OCI-LY3 (cell line): ENCODE measurements at regions not wholly inside any gene's neighbourhood (a gene's known extent, or its start where the extent isn't known, plus 50 kb on each side); places are given as distances from the start of the nearest gene placed in this dataset.

Experiments used
- H2AFZ ChIP-seq: fragments of 200-600, 300-600 bp; shearing (Covaris generic); 2 replicates; pipeline ENCODE4 v1.6.0; 2014; ENCODE audit warnings: antibody characterized with exemption, low read depth, low read length
- H3K27ac ChIP-seq: fragments of 200-600, 300-600 bp; sonication (generic); 2 replicates; pipeline ENCODE4 v1.5.1; 2014; ENCODE audit warnings: mild to moderate bottlenecking, low read length, moderate library complexity, mixed read lengths
- H3K27me3 ChIP-seq: fragments of 200-600, 300-600 bp; sonication (generic); 2 replicates; pipeline ENCODE4 v1.6.1; 2014; ENCODE audit warnings: low read depth, low read length, mixed read lengths
- H3K36me3 ChIP-seq: fragments of 200-600, 300-600 bp; sonication (generic); replicated peaks from 2 replicates; pipeline ENCODE3; 2014; ENCODE audit warnings: low read depth, low read length, mixed read lengths
- H3K4me1 ChIP-seq: fragments of 300-600, 200-600 bp; sonication (generic); 2 replicates; pipeline ENCODE4 v1.6.1; 2014; ENCODE audit warnings: low read length, mixed read lengths
- H3K4me2 ChIP-seq: fragments of 200-600, 300-600 bp; sonication (generic); 2 replicates; pipeline ENCODE4 v1.6.1; 2014; ENCODE audit warnings: low read length, mixed read lengths
- H3K4me3 ChIP-seq: fragments of 300-600, 200-600 bp; sonication (generic); 2 replicates; pipeline ENCODE4 v1.5.1; 2014; ENCODE audit warnings: antibody characterized with exemption, mild to moderate bottlenecking, low read length, moderate library complexity
- H3K79me2 ChIP-seq: fragments of 300-600, 200-600 bp; shearing (Covaris generic); 2 replicates; pipeline ENCODE4 v1.6.1; 2014; ENCODE audit warnings: mild to moderate bottlenecking, low read length, mixed read lengths
- H3K9ac ChIP-seq: fragments of 300-600, 200-600 bp; shearing (Covaris generic); 2 replicates; pipeline ENCODE4 v1.6.0; 2014; ENCODE audit warnings: mild to moderate bottlenecking, low read length, moderate library complexity
- H3K9me3 ChIP-seq: fragments of 200-600, 300-600 bp; shearing (Covaris generic); 2 replicates; pipeline ENCODE4 v1.6.1; 2014; ENCODE audit warnings: low read length, mixed read lengths; ENCODE audit not compliant: insufficient read depth
- H4K20me1 ChIP-seq: fragments of 200-600, 300-600 bp; sonication (generic); 2 replicates; pipeline ENCODE4 v1.6.1; 2016; ENCODE audit warnings: low read length, mixed read lengths; ENCODE audit not compliant: insufficient read depth
- EZH2phosphoT487 ChIP-seq: fragments of 200-600 bp; shearing (Covaris generic); IDR thresholded peaks from 2 replicates; pipeline ENCODE4 v1.6.1; 2018; ENCODE audit warnings: antibody characterized with exemption, mixed run types, low read depth
- TF ChIP-seq, protein P1 (sequence below): fragments of 200-600, 300-600 bp; sonication (generic); IDR thresholded peaks from 2 replicates; pipeline ENCODE4 v1.5.1; 2014; ENCODE audit warnings: antibody characterized with exemption, low read length, low read depth

GRCh38 chr4:56158483-56158882 is 209.7 kb downstream of the CEP135 start:
- Histone ChIP-seq H3K36me3 (no peaks in the 10 kb centered on the region), H2AFZ (no peak overlapping the region), H3K27me3 (no peaks in the 10 kb centered on the region), H3K4me1 (no peaks in the 10 kb centered on the region), H3K79me2 (no peaks in the 10 kb centered on the region), H3K4me2 (no peak overlapping the region), H3K27ac (no peak overlapping the region), H3K9me3 (no peaks in the 10 kb centered on the region), H3K9ac (no peak overlapping the region), H3K4me3 (no peak overlapping the region), H4K20me1 (no peaks in the 10 kb centered on the region)
- TF ChIP-seq EZH2phosphoT487, result no peak

GRCh38 chr4:56156141-56156540 is 207.4 kb downstream of the CEP135 start:
- no peaks in the 10 kb centered on the region for H4K20me1 ChIP-seq
- H3K27me3 ChIP-seq, result no peaks in the 10 kb centered on the region
- no peaks in the 10 kb centered on the region for H3K4me1 ChIP-seq
- no peak overlapping the region for H3K27ac ChIP-seq
- H3K79me2 ChIP-seq, result no peaks in the 10 kb centered on the region
- no peak overlapping the region for H2AFZ ChIP-seq
- no peak overlapping the region for H3K4me3 ChIP-seq
- no peaks in the 10 kb centered on the region for H3K36me3 ChIP-seq
- H3K9ac ChIP-seq, result no peak overlapping the region
- no peak overlapping the region for H3K4me2 ChIP-seq
- TF ChIP-seq, protein P1, sequence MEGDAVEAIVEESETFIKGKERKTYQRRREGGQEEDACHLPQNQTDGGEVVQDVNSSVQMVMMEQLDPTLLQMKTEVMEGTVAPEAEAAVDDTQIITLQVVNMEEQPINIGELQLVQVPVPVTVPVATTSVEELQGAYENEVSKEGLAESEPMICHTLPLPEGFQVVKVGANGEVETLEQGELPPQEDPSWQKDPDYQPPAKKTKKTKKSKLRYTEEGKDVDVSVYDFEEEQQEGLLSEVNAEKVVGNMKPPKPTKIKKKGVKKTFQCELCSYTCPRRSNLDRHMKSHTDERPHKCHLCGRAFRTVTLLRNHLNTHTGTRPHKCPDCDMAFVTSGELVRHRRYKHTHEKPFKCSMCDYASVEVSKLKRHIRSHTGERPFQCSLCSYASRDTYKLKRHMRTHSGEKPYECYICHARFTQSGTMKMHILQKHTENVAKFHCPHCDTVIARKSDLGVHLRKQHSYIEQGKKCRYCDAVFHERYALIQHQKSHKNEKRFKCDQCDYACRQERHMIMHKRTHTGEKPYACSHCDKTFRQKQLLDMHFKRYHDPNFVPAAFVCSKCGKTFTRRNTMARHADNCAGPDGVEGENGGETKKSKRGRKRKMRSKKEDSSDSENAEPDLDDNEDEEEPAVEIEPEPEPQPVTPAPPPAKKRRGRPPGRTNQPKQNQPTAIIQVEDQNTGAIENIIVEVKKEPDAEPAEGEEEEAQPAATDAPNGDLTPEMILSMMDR, result no peak
- no peak for TF ChIP-seq EZH2phosphoT487
- H3K9me3 ChIP-seq, result no peaks in the 10 kb centered on the region

GRCh38 chr4:56155432-56155831 is 206.7 kb downstream of the CEP135 start:
- Histone ChIP-seq H3K27me3 (no peaks in the 10 kb centered on the region), H3K79me2 (no peaks in the 10 kb centered on the region), H3K4me2 (no peak overlapping the region), H3K4me1 (no peaks in the 10 kb centered on the region), H3K9me3 (no peaks in the 10 kb centered on the region), H2AFZ (no peak overlapping the region), H3K27ac (no peak overlapping the region), H4K20me1 (no peaks in the 10 kb centered on the region), H3K36me3 (no peaks in the 10 kb centered on the region), H3K9ac (no peak overlapping the region), H3K4me3 (no peak overlapping the region)
- no peak for TF ChIP-seq EZH2phosphoT487
- TF ChIP-seq, protein P1, result no peak

- H3K79me2 ChIP-seq, result no peaks in the 10 kb centered on the region
- H3K27ac ChIP-seq, result no peak overlapping the region
- H2AFZ ChIP-seq, result no peak overlapping the region
- no peaks in the 10 kb centered on the region for H3K36me3 ChIP-seq
- H3K27me3 ChIP-seq, result no peaks in the 10 kb centered on the region
- H4K20me1 ChIP-seq, result no peaks in the 10 kb centered on the region
- no peak overlapping the region for H3K4me2 ChIP-seq
- TF ChIP-seq EZH2phosphoT487, result no peak
- TF ChIP-seq, protein P1, result no peak
- H3K4me3 ChIP-seq, result no peak overlapping the region
- H3K9me3 ChIP-seq, result no peaks in the 10 kb centered on the region
- H3K9ac ChIP-seq, result no peak overlapping the region
- H3K4me1 ChIP-seq, result no peaks in the 10 kb centered on the region
These were observed 200.8 kb downstream of the CEP135 start for GRCh38 chr4:56149591-56149990.

DNA sequence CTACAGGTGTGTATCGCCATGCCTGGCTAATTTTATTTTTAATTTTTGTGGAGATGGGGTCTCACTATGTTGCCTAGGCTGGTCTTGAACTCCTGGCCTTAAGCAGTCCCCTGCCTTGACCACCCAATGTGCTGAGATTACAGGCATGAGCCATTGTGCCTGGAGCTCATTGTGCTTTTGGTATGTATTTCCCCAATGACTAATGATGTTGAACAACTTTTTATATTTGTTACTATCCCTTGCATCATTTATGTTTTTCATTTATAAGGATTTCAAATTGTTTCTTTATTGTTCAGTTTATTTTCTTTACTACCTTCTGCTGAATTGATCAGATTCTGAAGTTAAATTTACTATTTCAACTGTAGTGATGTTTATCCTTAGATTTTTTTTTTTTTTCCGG is 199.7 kb downstream of the CEP135 start:
- H3K27ac ChIP-seq, result no peak overlapping the region

More for the DNA sequence above, 199.7 kb downstream of the CEP135 start:
- Histone ChIP-seq H3K9me3 (no peaks in the 10 kb centered on the region), H2AFZ (no peak overlapping the region), H3K4me2 (no peak overlapping the region), H3K4me3 (no peak overlapping the region), H3K4me1 (no peaks in the 10 kb centered on the region), H3K27me3 (no peaks in the 10 kb centered on the region), H4K20me1 (no peaks in the 10 kb centered on the region), H3K36me3 (no peaks in the 10 kb centered on the region), H3K9ac (no peak overlapping the region), H3K79me2 (no peaks in the 10 kb centered on the region)
- no peak for TF ChIP-seq EZH2phosphoT487
- TF ChIP-seq, protein P1, result no peak
